ENCODE measurements at regions not wholly inside any gene's neighbourhood (a gene's known extent, or its start where the extent isn't known, plus 50 kb on each side); places are given as distances from the start of the nearest gene placed in this dataset.

DNA sequence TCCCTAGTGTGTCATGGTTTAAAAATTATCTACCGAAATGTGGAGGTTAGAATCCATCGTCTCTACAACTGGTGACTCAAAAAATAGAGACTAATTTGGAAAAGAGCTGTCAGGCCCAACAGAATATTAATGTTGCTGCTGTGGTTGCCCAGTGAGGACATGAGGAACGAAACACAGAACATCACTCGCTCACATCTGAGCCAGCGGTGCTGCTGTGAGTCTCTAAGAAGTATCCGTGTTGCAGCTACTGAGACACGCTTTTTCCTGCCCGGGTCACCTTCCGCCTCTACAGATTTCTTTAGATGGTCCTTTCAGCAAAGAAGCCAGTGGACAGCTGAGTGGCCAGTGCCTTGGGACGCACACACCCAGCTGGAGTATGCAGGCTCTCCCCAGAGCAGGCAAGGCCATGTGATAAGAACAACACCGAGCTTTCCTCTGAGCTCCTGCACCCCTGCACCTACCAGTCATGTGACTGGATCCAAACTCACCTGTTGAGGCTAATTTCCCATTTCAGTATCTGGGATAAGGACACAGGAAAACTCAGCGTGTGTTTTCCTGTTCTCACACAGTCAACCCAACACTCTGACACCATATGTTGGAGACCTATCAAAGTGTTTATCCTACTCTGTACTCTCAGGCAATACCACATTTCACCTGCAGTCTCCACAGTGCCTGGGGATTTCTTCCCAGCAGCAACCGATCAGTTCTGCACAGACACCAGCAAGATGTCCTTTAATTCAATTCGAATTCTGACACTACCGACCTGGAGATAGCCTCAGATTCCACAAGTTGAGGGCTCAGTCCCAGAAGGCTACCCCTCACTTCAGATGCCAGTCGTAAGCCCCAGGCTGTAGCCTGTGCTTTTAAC lies 119.0 kb upstream of the RPS6KA2 start:
- H3K4me1 ChIP-seq (ENCODE audit: control insufficient read depth in 1 of 2, insufficient read depth in 2 of 2, low read length in 2 of 2), result peaks cover 0 to 2% of the 10 kb centered on the region in 2 donors
- no peaks in the 10 kb centered on the region for H3K36me3 ChIP-seq (ENCODE audit: control insufficient read depth in 1 of 2, insufficient read depth in 2 of 2, low read length in 2 of 2)
- H3K9ac ChIP-seq (ENCODE audit: low read depth in 1 of 2, low read length in 2 of 2), result no peak overlapping the region
- H3K27ac ChIP-seq (ENCODE audit: low read depth, low read length), result no peak overlapping the region
- H3K27me3 ChIP-seq (ENCODE audit: control insufficient read depth in 1 of 2, insufficient read depth in 2 of 2, low read length in 2 of 2), result peaks cover 0 to under 1% of the 10 kb centered on the region in 2 donors
- no peak overlapping the region for H3K4me3 ChIP-seq (ENCODE audit: low read depth in 1 of 2, low read length in 2 of 2)
- no peaks in the 10 kb centered on the region for H3K9me3 ChIP-seq (ENCODE audit: control insufficient read depth in 1 of 2, low read length in 2 of 2)

DNA sequence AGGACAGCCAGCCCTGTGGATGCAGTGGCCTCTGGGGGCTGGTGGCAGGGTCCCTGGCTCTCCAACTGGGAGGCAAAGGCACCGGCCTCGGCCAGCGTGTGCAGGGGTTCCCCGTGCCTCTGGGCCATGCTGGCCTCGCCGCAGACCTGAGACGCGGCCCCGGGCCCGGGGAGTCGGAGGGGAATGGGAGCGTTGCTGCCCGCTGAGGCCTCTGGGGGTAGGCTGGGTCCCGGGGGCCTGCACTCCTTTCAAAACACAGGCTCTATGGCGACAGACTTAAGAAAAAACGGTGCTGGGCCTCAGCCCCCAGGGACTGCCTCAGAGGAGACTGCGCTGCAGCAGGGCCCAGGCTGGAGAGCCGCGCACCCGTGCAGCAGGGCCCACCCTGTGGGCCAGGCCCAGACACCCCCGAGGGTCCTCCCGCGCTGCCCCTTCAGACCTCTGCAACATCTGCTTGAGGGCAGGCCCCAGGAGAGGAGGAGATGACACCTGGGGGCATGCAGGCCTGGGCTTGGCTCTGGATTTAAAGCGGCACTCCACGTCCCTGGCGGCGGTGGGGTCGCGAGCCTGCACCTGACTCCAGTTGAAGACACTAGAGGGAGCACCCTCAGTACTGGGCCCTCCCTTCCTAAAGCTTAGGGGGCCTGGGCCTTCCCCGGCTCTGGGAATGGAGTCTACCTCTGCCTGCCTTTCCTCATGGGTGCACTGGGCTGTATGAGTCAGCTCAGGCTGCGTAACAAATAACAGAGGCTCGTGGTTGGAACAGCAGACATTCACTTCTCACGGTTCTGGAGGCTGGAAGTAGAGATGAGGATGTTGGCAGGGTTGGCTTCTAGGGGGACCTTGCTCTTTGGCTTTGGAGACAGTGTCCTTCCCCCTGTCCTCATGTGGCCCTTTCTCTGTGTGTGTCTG lies 117.4 kb upstream of the RPS6KA2 start:
- H3K9ac ChIP-seq (ENCODE audit: low read depth in 1 of 2, low read length in 2 of 2), result no peak overlapping the region
- no peak overlapping the region for H3K27ac ChIP-seq (ENCODE audit: low read depth, low read length)
- H3K27me3 ChIP-seq (ENCODE audit: control insufficient read depth in 1 of 2, insufficient read depth in 2 of 2, low read length in 2 of 2), result no peaks in the 10 kb centered on the region
- H3K9me3 ChIP-seq (ENCODE audit: control insufficient read depth in 1 of 2, low read length in 2 of 2), result no peaks in the 10 kb centered on the region
- H3K4me1 ChIP-seq (ENCODE audit: control insufficient read depth in 1 of 2, insufficient read depth in 2 of 2, low read length in 2 of 2), result peaks cover 5 to 6% of the 10 kb centered on the region in 2 donors
- H3K36me3 ChIP-seq (ENCODE audit: control insufficient read depth in 1 of 2, insufficient read depth in 2 of 2, low read length in 2 of 2), result no peaks in the 10 kb centered on the region
- H3K4me3 ChIP-seq (ENCODE audit: low read depth in 1 of 2, low read length in 2 of 2), result no peak overlapping the region

DNA sequence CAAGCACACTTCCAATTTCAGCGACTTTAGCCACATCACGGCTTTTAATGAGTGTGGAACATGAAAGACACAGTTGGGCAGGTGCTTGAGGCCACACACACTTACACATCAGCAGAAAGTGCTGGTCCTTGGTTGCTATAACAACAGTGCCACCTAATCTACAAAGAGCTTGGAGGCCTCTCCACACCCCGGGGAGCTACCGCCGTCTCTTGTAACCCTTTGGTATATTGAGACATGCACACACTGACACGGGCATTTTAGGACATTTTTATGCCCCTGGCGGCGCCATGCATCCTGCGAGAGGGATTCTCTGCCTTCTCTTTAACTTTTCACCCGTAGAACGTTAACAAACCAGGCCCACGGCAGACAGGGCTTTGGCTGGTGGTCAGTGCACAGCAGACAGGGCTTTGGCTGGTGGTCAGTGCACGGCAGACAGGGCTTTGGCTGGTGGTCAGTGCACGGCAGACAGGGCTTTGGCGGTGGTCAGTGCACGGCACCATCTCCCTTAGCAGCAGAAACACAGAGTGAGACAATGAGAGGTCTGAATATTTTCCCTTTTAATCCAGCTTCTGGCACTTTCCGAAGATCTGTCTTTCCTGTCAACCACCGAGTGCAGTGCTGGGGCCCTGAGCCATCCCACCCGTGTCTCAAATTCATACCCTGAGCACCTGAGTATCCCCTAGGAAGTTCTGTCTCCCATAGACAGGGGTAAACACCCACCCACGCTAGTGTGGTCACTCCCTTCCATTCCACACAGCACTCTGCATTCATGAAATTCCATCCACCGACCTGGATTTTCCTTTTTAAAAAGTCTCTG lies 116.6 kb upstream of the RPS6KA2 start:
- no peak overlapping the region for H3K27ac ChIP-seq (ENCODE audit: low read depth, low read length)
- H3K4me3 ChIP-seq (ENCODE audit: low read depth in 1 of 2, low read length in 2 of 2), result no peak overlapping the region
- no peaks in the 10 kb centered on the region for H3K27me3 ChIP-seq (ENCODE audit: control insufficient read depth in 1 of 2, insufficient read depth in 2 of 2, low read length in 2 of 2)
- H3K9me3 ChIP-seq (ENCODE audit: control insufficient read depth in 1 of 2, low read length in 2 of 2), result no peaks in the 10 kb centered on the region
- H3K36me3 ChIP-seq (ENCODE audit: control insufficient read depth in 1 of 2, insufficient read depth in 2 of 2, low read length in 2 of 2), result no peaks in the 10 kb centered on the region
- H3K4me1 ChIP-seq (ENCODE audit: control insufficient read depth in 1 of 2, insufficient read depth in 2 of 2, low read length in 2 of 2), result peaks cover 5 to 6% of the 10 kb centered on the region in 2 donors
- H3K9ac ChIP-seq (ENCODE audit: low read depth in 1 of 2, low read length in 2 of 2), result no peak overlapping the region

DNA sequence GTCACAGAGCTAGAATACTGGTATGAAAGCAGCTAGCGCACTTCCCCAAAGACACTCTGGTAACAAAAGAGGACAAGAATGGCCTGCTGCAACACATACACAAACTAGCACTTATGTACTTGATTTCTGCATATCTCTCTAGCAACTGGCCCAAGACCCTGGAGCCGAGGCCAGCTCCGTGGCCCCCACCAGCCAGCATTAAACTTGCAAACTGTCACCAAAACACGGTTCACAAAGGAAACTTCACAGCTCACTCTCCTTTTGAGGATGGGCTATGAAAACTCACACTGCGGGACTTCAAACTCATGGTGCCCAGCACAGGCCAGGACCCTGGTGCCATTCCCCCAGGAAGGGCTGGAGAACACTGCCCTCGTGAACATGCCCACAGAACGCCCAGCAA lies 115.9 kb upstream of the RPS6KA2 start:
- H3K36me3 ChIP-seq (ENCODE audit: control insufficient read depth in 1 of 2, insufficient read depth in 2 of 2, low read length in 2 of 2), result no peaks in the 10 kb centered on the region
- no peak overlapping the region for H3K9ac ChIP-seq (ENCODE audit: low read depth in 1 of 2, low read length in 2 of 2)
- peaks cover 5 to 6% of the 10 kb centered on the region in 2 donors for H3K4me1 ChIP-seq (ENCODE audit: control insufficient read depth in 1 of 2, insufficient read depth in 2 of 2, low read length in 2 of 2)
- H3K4me3 ChIP-seq (ENCODE audit: low read depth in 1 of 2, low read length in 2 of 2), result no peak overlapping the region
- no peaks in the 10 kb centered on the region for H3K9me3 ChIP-seq (ENCODE audit: control insufficient read depth in 1 of 2, low read length in 2 of 2)
- no peaks in the 10 kb centered on the region for H3K27me3 ChIP-seq (ENCODE audit: control insufficient read depth in 1 of 2, insufficient read depth in 2 of 2, low read length in 2 of 2)
- H3K27ac ChIP-seq (ENCODE audit: low read depth, low read length), result no peak overlapping the region

DNA sequence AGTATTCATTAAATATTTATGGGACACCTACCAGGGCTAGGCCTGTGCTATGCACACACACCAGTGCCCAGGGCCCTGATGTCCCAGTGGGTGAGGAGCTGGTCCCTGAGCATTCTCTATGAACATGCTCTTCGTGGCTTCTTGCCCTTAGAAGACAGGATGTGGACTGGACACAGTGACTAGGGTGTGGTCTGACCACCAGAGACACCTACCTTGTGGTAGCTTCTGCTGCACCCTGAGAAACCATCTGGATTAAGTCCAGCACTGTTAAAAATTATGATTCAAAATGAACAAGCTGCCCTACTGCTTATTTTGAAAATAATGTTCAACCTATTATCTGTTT lies 112.9 kb upstream of the RPS6KA2 start:
- no peaks in the 10 kb centered on the region for H3K9me3 ChIP-seq (ENCODE audit: control insufficient read depth in 1 of 2, low read length in 2 of 2)
- H3K27ac ChIP-seq (ENCODE audit: low read depth, low read length), result no peak overlapping the region
- H3K4me1 ChIP-seq (ENCODE audit: control insufficient read depth in 1 of 2, insufficient read depth in 2 of 2, low read length in 2 of 2), result peaks cover 5 to 6% of the 10 kb centered on the region in 2 donors
- H3K9ac ChIP-seq (ENCODE audit: low read depth in 1 of 2, low read length in 2 of 2), result no peak overlapping the region
- H3K4me3 ChIP-seq (ENCODE audit: low read depth in 1 of 2, low read length in 2 of 2), result no peak overlapping the region
- no peaks in the 10 kb centered on the region for H3K27me3 ChIP-seq (ENCODE audit: control insufficient read depth in 1 of 2, insufficient read depth in 2 of 2, low read length in 2 of 2)
- H3K36me3 ChIP-seq (ENCODE audit: control insufficient read depth in 1 of 2, insufficient read depth in 2 of 2, low read length in 2 of 2), result no peaks in the 10 kb centered on the region

DNA sequence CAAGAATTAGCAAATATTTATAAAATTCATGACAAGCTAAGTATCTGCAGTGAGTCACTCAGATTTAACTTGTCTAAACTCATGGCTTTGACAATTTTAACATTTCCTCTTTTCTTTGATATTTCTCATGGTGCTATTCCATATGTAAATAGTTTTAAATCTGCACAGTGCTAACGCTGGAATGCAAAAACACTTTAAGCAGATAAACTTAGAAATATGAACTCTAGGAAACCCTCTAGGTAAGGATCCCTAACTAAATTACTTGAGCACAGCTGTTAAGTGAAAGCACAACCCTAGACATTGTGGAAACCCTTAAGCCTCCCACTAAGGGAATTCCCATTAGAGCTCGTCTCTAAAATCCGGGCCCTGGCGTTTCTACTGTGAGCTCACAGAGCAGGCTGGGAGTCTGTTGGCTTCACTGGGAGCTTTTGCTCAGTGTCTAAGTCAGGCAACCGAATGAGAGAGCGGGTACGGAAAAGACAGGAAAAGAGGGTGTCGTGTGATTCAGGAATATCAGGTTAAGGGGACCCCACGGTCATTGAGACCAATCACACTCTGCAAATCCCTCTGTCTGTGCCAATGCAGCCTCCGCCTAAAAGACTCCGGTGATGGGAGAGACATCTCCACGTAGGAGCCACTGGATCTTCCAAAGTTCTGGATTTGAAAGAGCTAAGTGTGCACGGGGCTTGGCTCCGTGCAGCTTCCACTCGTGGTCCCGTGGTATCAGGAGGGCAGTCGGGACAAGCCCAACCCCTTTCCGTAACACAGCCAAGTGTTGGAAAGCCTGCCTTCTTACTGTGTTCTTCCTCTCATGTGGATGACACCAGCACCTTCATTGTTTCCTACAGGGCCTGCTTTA lies 112.3 kb upstream of the RPS6KA2 start:
- Histone ChIP-seq H3K27ac (ENCODE audit: low read depth, low read length) (no peak overlapping the region), H3K9ac (ENCODE audit: low read depth in 1 of 2, low read length in 2 of 2) (no peak overlapping the region), H3K27me3 (ENCODE audit: control insufficient read depth in 1 of 2, insufficient read depth in 2 of 2, low read length in 2 of 2) (no peaks in the 10 kb centered on the region), H3K4me1 (ENCODE audit: control insufficient read depth in 1 of 2, insufficient read depth in 2 of 2, low read length in 2 of 2) (peaks cover 5 to 6% of the 10 kb centered on the region in 2 donors), H3K4me3 (ENCODE audit: low read depth in 1 of 2, low read length in 2 of 2) (no peak overlapping the region), H3K9me3 (ENCODE audit: control insufficient read depth in 1 of 2, low read length in 2 of 2) (no peaks in the 10 kb centered on the region), H3K36me3 (ENCODE audit: control insufficient read depth in 1 of 2, insufficient read depth in 2 of 2, low read length in 2 of 2) (no peaks in the 10 kb centered on the region)

DNA sequence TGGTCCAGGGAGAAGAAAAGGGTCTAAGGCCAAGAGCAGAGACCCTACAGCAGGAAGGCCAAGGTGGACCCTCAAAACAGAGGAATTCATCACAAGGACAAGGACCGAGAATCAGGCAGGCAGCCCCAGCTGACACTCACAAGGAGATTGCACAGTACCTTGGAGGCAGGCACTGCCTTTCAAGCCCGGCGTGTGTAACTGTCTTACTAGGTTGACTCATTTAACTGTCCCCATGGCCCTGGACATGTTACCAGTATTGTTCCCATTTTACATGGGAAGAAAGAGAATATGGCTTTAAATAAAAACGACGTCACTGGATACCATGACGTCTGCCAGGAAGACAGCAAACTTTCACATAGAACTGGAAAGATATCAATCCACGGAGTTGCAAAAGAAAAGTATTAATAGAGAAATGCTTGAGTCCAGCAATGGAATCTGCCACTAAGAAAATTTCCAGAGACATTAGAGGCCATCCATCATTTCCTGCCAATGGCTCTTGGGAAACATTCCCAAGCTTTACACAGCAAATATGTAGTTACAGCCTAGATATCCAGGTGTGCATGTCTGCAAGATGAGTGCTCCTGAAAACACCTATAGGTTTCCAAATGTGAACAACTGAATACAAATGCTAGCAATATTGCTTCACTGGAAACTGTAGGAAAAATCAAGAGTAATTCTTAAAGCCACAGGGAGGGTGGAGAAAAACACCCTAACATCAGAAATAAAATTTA lies 111.5 kb upstream of the RPS6KA2 start:
- Histone ChIP-seq H3K27me3 (ENCODE audit: control insufficient read depth in 1 of 2, insufficient read depth in 2 of 2, low read length in 2 of 2) (no peaks in the 10 kb centered on the region), H3K27ac (ENCODE audit: low read depth, low read length) (no peak overlapping the region), H3K36me3 (ENCODE audit: control insufficient read depth in 1 of 2, insufficient read depth in 2 of 2, low read length in 2 of 2) (no peaks in the 10 kb centered on the region), H3K9ac (ENCODE audit: low read depth in 1 of 2, low read length in 2 of 2) (no peak overlapping the region), H3K4me1 (ENCODE audit: control insufficient read depth in 1 of 2, insufficient read depth in 2 of 2, low read length in 2 of 2) (peaks cover 5 to 6% of the 10 kb centered on the region in 2 donors), H3K4me3 (ENCODE audit: low read depth in 1 of 2, low read length in 2 of 2) (no peak overlapping the region), H3K9me3 (ENCODE audit: control insufficient read depth in 1 of 2, low read length in 2 of 2) (no peaks in the 10 kb centered on the region)

DNA sequence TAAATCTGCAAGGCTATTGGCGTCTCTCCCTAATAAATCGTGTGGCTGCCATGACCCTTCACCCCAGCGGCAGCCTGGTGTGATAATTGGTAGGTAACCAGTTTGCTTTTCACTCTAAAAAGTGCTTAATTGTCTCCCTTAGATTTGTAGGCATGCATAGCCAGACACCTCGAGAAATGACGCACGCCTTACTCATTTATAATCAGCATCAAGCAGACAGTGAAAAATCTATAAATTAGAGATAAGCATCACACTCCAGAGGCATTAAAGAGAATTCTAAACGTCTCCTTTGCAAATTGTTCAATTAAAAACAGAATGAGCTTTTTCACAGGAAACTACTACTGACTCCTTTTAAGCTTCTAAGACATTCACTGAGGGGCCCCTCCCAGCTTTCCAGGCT lies 110.2 kb upstream of the RPS6KA2 start:
- no peak overlapping the region for H3K4me3 ChIP-seq (ENCODE audit: low read depth in 1 of 2, low read length in 2 of 2)
- no peaks in the 10 kb centered on the region for H3K9me3 ChIP-seq (ENCODE audit: control insufficient read depth in 1 of 2, low read length in 2 of 2)
- no peak overlapping the region for H3K9ac ChIP-seq (ENCODE audit: low read depth in 1 of 2, low read length in 2 of 2)
- H3K36me3 ChIP-seq (ENCODE audit: control insufficient read depth in 1 of 2, insufficient read depth in 2 of 2, low read length in 2 of 2), result no peaks in the 10 kb centered on the region
- no peaks in the 10 kb centered on the region for H3K27me3 ChIP-seq (ENCODE audit: control insufficient read depth in 1 of 2, insufficient read depth in 2 of 2, low read length in 2 of 2)
- no peak overlapping the region for H3K27ac ChIP-seq (ENCODE audit: low read depth, low read length)
- H3K4me1 ChIP-seq (ENCODE audit: control insufficient read depth in 1 of 2, insufficient read depth in 2 of 2, low read length in 2 of 2), result peaks cover 5 to 6% of the 10 kb centered on the region in 2 donors

DNA sequence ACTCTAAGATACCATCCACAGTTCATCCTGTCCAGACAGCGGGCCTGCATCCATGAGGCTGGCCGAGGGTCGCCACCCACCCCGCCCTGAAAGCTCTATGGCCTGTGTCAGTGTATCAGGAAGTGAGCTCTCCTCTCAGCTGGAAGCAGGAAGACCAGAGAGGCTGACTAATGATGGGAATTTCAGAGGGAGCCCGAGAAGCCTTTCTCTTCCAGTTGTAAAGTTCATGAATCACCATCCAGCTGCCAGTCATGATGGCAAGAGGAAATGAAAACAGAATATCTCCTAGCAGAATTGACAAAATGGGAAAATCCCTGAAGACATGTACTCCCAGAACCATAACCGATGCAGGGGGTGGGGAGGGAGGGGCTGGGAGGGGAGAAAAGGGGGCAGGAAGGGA lies 109.6 kb upstream of the RPS6KA2 start:
- no peak overlapping the region for H3K27ac ChIP-seq (ENCODE audit: low read depth, low read length)
- no peaks in the 10 kb centered on the region for H3K36me3 ChIP-seq (ENCODE audit: control insufficient read depth in 1 of 2, insufficient read depth in 2 of 2, low read length in 2 of 2)
- H3K27me3 ChIP-seq (ENCODE audit: control insufficient read depth in 1 of 2, insufficient read depth in 2 of 2, low read length in 2 of 2), result no peaks in the 10 kb centered on the region
- H3K4me1 ChIP-seq (ENCODE audit: control insufficient read depth in 1 of 2, insufficient read depth in 2 of 2, low read length in 2 of 2), result peaks cover 5 to 6% of the 10 kb centered on the region in 2 donors
- H3K9me3 ChIP-seq (ENCODE audit: control insufficient read depth in 1 of 2, low read length in 2 of 2), result no peaks in the 10 kb centered on the region
- no peak overlapping the region for H3K4me3 ChIP-seq (ENCODE audit: low read depth in 1 of 2, low read length in 2 of 2)
- H3K9ac ChIP-seq (ENCODE audit: low read depth in 1 of 2, low read length in 2 of 2), result no peak overlapping the region
